ENCODE measurements at regions not wholly inside any gene's neighbourhood (a gene's known extent, or its start where the extent isn't known, plus 50 kb on each side); places are given as distances from the start of the nearest gene placed in this dataset.

GRCh38 chr2:39528701-39529100, 91.6 kb upstream of the MAP4K3 start (continued):
- TF ChIP-seq USF2 (IDR thresholded peaks at IDR 0.05; ENCODE audit: low read length) (no peak), SIN3A (conservative IDR thresholded peaks at IDR 0.05 in 1 of 2, IDR thresholded peaks at IDR 0.05 in 1 of 2; ENCODE audit: low read depth in 1 of 2, low read length in 2 of 2) (no peak)

All from H1 (cell line).